ENCODE measurements at regions not wholly inside any gene's neighbourhood (a gene's known extent, or its start where the extent isn't known, plus 50 kb on each side); places are given as distances from the start of the nearest gene placed in this dataset.

DNA sequence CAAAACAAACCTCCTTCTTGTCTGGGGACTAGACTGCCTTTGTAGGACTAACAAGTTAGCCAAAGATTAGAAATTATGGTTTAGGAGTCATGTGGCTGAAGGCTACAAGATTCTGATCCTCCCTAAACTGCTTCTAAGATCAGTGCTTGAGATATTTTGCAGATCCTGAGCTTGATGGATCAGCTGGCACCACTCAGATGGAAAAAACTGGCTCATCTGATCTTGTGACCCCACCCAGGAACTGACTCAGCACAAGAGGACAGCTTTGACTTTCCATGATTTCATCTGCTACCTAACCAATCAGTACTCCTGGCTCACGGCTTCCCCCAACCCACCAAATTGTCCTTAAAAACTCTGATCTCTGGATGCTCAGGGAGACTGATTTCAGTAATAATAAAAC, 271.5 kb upstream of the TAC1 start:
- no peak for DNase-seq (ENCODE audit: low read depth)
- TF ChIP-seq, protein P1, sequence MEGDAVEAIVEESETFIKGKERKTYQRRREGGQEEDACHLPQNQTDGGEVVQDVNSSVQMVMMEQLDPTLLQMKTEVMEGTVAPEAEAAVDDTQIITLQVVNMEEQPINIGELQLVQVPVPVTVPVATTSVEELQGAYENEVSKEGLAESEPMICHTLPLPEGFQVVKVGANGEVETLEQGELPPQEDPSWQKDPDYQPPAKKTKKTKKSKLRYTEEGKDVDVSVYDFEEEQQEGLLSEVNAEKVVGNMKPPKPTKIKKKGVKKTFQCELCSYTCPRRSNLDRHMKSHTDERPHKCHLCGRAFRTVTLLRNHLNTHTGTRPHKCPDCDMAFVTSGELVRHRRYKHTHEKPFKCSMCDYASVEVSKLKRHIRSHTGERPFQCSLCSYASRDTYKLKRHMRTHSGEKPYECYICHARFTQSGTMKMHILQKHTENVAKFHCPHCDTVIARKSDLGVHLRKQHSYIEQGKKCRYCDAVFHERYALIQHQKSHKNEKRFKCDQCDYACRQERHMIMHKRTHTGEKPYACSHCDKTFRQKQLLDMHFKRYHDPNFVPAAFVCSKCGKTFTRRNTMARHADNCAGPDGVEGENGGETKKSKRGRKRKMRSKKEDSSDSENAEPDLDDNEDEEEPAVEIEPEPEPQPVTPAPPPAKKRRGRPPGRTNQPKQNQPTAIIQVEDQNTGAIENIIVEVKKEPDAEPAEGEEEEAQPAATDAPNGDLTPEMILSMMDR (conservative IDR thresholded peaks at IDR 0.05; ENCODE audit: low read depth, low read length): no peak
- no peak overlapping the region for H3K4me3 ChIP-seq (ENCODE audit: low read depth, low read length)

DNA sequence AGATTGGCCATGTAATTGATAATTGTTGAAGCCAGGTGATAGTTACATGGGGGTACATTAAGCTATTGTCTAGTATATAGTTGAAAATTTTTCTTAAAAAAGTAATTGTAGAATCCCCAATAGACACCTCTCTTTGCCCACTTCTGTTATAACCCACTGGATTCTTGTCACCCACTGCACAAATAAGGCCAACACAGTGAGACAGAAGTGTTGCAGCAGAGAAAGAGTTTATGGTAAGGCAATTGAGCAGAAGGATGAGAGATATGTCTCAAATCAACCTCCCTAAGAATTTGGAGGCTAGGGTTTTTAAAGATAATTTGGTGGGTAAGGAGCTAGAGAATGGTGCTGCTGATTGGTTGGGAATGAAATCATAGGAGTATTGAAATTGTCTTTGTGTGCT, 270.3 kb upstream of the TAC1 start:
- TF ChIP-seq, protein P1 (conservative IDR thresholded peaks at IDR 0.05; ENCODE audit: low read depth, low read length): no peak
- no peak for DNase-seq (ENCODE audit: low read depth)
- H3K4me3 ChIP-seq (ENCODE audit: low read depth, low read length): no peak overlapping the region

DNA sequence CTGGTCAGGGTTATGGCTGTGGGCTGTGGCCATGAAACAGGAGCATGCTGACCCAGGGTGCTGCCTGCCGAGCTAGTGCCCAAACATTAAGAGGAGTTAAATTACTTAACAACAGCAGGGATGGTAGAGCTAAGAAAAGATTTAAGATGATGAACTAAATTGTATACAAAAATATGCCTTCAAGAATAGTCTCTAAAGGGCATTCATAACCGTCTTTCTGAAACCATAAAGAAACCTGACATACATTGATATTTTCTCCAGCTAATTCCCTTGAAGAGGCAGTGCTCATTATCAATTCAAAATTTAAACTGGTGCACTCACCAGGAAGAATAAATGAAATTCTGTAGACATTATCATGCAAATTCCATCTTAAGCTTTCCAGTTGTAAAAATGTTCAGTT, 265.8 kb upstream of the TAC1 start:
- no peak overlapping the region for H3K4me3 ChIP-seq (ENCODE audit: low read depth, low read length)
- TF ChIP-seq, protein P1 (conservative IDR thresholded peaks at IDR 0.05; ENCODE audit: low read depth, low read length): no peak
- DNase-seq (ENCODE audit: low read depth): no peak

DNA sequence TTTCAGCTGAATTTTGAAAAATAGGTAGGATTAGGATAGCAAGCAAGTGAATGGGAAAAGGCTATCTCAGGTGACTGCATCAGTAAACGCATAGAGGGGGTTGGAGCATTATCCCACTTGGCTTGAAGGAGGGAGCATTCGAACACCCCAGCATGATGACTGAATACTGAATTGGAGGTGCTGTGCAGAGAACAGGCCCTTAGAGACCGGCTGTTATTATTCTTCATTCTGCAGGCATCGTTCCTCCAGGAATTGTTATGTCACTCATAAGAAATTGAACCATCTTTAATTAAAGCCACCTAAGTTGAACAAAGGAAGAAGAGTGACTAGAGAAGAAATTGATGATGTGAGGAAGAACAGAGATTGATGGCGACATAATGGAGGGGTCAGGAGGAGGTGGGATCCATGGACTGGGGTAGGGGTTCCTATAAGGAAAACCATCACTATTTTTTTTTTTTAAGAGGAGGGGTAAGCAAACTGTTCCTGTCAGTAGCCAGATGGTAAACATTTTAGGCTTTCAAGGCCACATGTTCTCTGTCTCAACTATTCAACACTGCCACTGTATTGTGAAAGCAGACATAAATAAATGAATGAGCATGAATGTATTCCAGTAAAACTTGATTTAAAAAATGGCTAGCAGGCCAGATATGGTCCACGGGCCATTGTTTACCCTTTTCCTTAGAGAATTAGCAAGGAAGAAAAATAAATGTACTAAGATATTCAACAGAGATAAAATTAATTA, 264.7 kb upstream of the TAC1 start:
- TF ChIP-seq, protein P1 (conservative IDR thresholded peaks at IDR 0.05; ENCODE audit: low read depth, low read length): no peak
- DNase-seq (ENCODE audit: low read depth): no peak
- no peak overlapping the region for H3K4me3 ChIP-seq (ENCODE audit: low read depth, low read length)

DNA sequence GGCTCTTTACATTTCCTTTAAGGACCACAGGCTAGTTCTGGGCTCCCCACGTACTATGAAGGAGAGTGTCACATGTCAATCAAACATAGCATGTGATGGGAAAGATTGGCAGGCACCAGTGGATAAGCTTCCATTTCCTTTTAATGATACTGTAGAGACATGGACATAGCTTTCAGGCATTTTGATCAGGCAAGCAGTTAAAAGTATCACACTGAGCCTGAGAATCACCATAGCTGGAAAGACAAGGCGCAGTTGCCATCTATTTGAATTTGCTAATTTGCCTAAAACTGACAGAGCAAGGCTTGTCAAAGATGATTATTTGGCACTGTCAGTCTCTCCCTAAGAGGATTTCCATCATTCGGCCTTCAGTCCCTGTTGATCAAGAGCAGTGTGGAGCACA, 263.4 kb upstream of the TAC1 start:
- H3K4me3 ChIP-seq (ENCODE audit: low read depth, low read length): no peak overlapping the region
- DNase-seq (ENCODE audit: low read depth): no peak
- TF ChIP-seq, protein P1 (conservative IDR thresholded peaks at IDR 0.05; ENCODE audit: low read depth, low read length): no peak

DNA sequence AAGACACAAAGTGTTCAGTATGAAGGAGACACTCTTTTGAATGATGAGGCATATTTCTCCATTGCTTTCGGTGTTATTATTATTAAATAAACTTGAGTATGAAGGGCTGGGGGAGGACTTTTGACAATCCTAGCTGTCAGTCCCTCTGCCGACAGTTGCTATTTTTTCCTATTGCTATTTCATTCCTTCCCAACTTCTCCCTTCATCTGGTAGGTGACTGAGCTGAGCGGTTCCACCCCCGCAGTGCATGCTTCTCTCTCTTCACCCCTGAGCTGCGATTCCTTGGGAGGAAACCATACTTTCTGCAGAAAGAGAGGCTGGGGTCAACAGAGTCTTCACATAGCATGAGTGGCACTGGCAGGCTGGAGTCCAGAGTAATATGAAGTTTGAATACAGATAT, 261.2 kb upstream of the TAC1 start:
- TF ChIP-seq, protein P1 (conservative IDR thresholded peaks at IDR 0.05; ENCODE audit: low read depth, low read length): no peak
- no peak overlapping the region for H3K4me3 ChIP-seq (ENCODE audit: low read depth, low read length)
- DNase-seq (ENCODE audit: low read depth): no peak

DNA sequence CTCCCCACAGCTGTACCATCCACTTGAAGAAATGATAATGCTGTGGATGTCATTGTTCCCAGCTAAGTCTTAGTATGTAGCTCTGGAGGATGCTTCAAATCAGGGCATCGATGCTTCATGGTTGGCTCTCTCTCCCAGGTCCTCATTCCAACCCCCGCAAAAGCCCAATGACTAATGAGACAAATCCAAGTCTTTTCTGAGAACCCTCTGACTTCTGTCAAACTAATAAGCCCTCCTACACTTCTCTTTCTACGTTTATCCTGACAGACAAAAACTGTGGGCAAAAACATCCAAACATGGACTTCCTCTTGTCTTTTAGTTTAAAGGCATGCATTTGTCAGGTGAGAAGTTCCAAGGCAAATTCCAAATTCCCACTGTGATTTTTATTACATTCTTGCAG, 260.4 kb upstream of the TAC1 start:
- TF ChIP-seq, protein P1 (conservative IDR thresholded peaks at IDR 0.05; ENCODE audit: low read depth, low read length): no peak
- H3K4me3 ChIP-seq (ENCODE audit: low read depth, low read length): no peak overlapping the region
- DNase-seq (ENCODE audit: low read depth): no peak

All from epithelial cell of proximal tubule (primary cell).